ENCODE measurements at regions not wholly inside any gene's neighbourhood (a gene's known extent, or its start where the extent isn't known, plus 50 kb on each side); places are given as distances from the start of the nearest gene placed in this dataset.

DNA sequence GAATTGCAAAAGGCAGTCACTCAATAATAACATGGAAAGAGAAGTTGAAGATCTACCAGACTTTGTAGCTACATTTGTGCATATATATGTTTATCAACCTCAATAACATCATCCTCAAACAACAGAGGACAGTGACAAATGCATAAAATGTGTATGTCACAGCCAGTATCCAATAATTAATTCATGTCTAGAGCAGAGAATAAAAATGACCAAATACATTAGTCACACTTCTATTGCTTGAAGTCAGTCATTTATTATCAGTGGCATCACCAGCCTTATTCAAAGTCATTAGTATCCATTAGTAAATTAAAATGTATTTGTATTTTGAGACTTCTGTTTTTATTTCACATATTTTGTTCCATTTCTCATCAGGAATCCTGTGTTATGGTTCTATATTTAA is 852.8 kb downstream of the XPNPEP1 start:
- no peaks in the 10 kb centered on the region for H3K9me3 ChIP-seq (ENCODE audit: insufficient read depth, low read depth)
- DNase-seq, result no peak
- TF ChIP-seq EZH2 (IDR thresholded peaks at IDR 0.05; ENCODE audit: low read depth), result no peak
- TF ChIP-seq, protein P1, sequence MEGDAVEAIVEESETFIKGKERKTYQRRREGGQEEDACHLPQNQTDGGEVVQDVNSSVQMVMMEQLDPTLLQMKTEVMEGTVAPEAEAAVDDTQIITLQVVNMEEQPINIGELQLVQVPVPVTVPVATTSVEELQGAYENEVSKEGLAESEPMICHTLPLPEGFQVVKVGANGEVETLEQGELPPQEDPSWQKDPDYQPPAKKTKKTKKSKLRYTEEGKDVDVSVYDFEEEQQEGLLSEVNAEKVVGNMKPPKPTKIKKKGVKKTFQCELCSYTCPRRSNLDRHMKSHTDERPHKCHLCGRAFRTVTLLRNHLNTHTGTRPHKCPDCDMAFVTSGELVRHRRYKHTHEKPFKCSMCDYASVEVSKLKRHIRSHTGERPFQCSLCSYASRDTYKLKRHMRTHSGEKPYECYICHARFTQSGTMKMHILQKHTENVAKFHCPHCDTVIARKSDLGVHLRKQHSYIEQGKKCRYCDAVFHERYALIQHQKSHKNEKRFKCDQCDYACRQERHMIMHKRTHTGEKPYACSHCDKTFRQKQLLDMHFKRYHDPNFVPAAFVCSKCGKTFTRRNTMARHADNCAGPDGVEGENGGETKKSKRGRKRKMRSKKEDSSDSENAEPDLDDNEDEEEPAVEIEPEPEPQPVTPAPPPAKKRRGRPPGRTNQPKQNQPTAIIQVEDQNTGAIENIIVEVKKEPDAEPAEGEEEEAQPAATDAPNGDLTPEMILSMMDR (conservative IDR thresholded peaks at IDR 0.05), result no peak
- CTCF ChIA-PET, result no interaction called here
- H3K27ac ChIP-seq, result no peak overlapping the region
- no peak overlapping the region for H2AFZ ChIP-seq
- H4K20me1 ChIP-seq (ENCODE audit: insufficient read depth), result no peaks in the 10 kb centered on the region
- no peak overlapping the region for H3K4me2 ChIP-seq
- no TSS peak for BruUV-seq (replicated peaks)
- H3K4me1 ChIP-seq (replicated peaks; ENCODE audit: insufficient read depth), result no peaks in the 10 kb centered on the region
- intact Hi-C loops (cut with micrococcal nuclease; ENCODE audit: unreplicated experiment), result no loop called here
- no peak overlapping the region for H3K4me3 ChIP-seq
- POLR2A ChIA-PET (ENCODE audit: unreplicated experiment), result no interaction called here
- H3K27me3 ChIP-seq (ENCODE audit: insufficient read depth, low read depth), result no peaks in the 10 kb centered on the region
- no peaks in the 10 kb centered on the region for H3K36me3 ChIP-seq (ENCODE audit: low read depth)
- no peaks in the 10 kb centered on the region for H3K9me2 ChIP-seq (ENCODE audit: insufficient read depth)
- H3K79me2 ChIP-seq (ENCODE audit: low read depth), result no peaks in the 10 kb centered on the region
- H3F3A ChIP-seq (ENCODE audit: insufficient read depth, low read depth), result no peaks in the 10 kb centered on the region

DNA sequence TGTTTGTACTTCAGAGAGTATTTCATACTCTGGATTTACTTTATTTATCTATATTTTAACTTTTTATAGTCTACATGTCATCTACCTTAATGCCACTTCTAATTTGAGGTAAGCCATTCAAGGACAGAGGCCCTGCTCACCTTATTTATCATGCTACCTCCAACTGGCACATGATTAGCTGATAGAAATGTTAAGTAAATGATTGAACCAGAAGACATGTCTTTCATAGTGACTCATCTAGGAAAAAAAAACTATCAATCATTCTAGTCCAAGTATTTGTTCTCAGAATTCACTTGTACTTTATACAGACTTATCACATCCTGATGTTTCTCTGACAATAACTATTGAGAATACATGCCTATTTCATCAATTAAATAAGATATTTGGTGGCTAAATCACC is 856.3 kb downstream of the XPNPEP1 start:
- Histone ChIP-seq H3K27ac (no peak overlapping the region), H4K20me1 (ENCODE audit: insufficient read depth) (no peaks in the 10 kb centered on the region), H3F3A (ENCODE audit: insufficient read depth, low read depth) (no peaks in the 10 kb centered on the region), H3K9me3 (ENCODE audit: insufficient read depth, low read depth) (no peaks in the 10 kb centered on the region), H3K4me1 (replicated peaks; ENCODE audit: insufficient read depth) (no peaks in the 10 kb centered on the region), H3K79me2 (ENCODE audit: low read depth) (no peaks in the 10 kb centered on the region), H3K4me2 (no peak overlapping the region), H3K36me3 (ENCODE audit: low read depth) (no peaks in the 10 kb centered on the region), H3K4me3 (no peak overlapping the region), H3K9me2 (ENCODE audit: insufficient read depth) (no peaks in the 10 kb centered on the region), H2AFZ (no peak overlapping the region), H3K27me3 (ENCODE audit: insufficient read depth, low read depth) (no peaks in the 10 kb centered on the region)
- DNase-seq, result no peak
- TF ChIP-seq, protein P1 (conservative IDR thresholded peaks at IDR 0.05), result no peak
- TF ChIP-seq EZH2 (IDR thresholded peaks at IDR 0.05; ENCODE audit: low read depth), result no peak
- POLR2A ChIA-PET (ENCODE audit: unreplicated experiment), result no interaction called here
- CTCF ChIA-PET, result no interaction called here
- BruUV-seq (replicated peaks), result no TSS peak
- intact Hi-C loops (cut with micrococcal nuclease; ENCODE audit: unreplicated experiment), result no loop called here

DNA sequence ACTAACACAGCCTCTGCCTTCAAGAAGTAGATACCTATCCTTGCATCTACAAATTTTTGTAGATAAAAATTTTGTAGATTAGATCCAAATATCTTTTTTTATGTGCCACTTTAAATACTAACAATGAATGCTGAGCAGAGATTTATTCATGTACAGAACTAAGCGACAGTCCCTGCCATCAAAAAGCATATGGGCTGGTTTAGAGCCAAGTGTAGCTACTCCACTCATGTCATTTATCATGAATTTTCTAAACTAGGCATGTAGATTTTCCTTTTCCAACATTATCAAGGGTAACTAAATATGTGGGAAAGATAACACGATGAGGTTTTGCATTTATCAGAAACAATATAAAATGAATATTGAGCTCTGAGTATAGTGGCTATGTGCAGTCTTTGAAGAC is 857.5 kb downstream of the XPNPEP1 start:
- CTCF ChIA-PET, result no interaction called here
- Histone ChIP-seq H3F3A (ENCODE audit: insufficient read depth, low read depth) (no peaks in the 10 kb centered on the region), H2AFZ (no peak overlapping the region), H3K79me2 (ENCODE audit: low read depth) (no peaks in the 10 kb centered on the region), H3K9me3 (ENCODE audit: insufficient read depth, low read depth) (no peaks in the 10 kb centered on the region), H3K4me1 (replicated peaks; ENCODE audit: insufficient read depth) (no peaks in the 10 kb centered on the region), H3K4me2 (no peak overlapping the region), H3K4me3 (no peak overlapping the region), H3K9me2 (ENCODE audit: insufficient read depth) (no peaks in the 10 kb centered on the region), H4K20me1 (ENCODE audit: insufficient read depth) (no peaks in the 10 kb centered on the region), H3K27me3 (ENCODE audit: insufficient read depth, low read depth) (no peaks in the 10 kb centered on the region), H3K36me3 (ENCODE audit: low read depth) (no peaks in the 10 kb centered on the region), H3K27ac (no peak overlapping the region)
- TF ChIP-seq EZH2 (IDR thresholded peaks at IDR 0.05; ENCODE audit: low read depth), result no peak
- TF ChIP-seq, protein P1 (conservative IDR thresholded peaks at IDR 0.05), result no peak
- intact Hi-C loops (cut with micrococcal nuclease; ENCODE audit: unreplicated experiment), result no loop called here
- POLR2A ChIA-PET (ENCODE audit: unreplicated experiment), result no interaction called here
- BruUV-seq (replicated peaks), result no TSS peak
- no peak for DNase-seq

Data from PC-9 (cell line).